HEK293 (cell line): ENCODE measurements at regions not wholly inside any gene's neighbourhood (a gene's known extent, or its start where the extent isn't known, plus 50 kb on each side); places are given as distances from the start of the nearest gene placed in this dataset.

Source experiments
- CTCF ChIP-seq: fragments of 450-650 bp; formaldehyde crosslinking; IDR thresholded peaks from 2 replicates; pipeline ENCODE4 v1.5.1; 2016; ENCODE audit warnings: missing biosample characterization, missing genetic modification characterization
- ZBTB1 ChIP-seq: fragments of 450-650 bp; formaldehyde crosslinking; IDR thresholded peaks from 2 replicates; pipeline ENCODE4 v1.5.1; 2016; ENCODE audit warnings: missing biosample characterization, missing genetic modification characterization
- ZNF23 ChIP-seq: fragments of 450-650 bp; formaldehyde crosslinking; IDR thresholded peaks from 2 replicates; pipeline ENCODE4 v1.5.1; 2016; ENCODE audit warnings: missing biosample characterization, missing genetic modification characterization, borderline replicate concordance

GRCh38 chr9:126276056-126276728, 50.4 kb upstream of the MVB12B start:
- TF ChIP-seq CTCF (tag by site-specific recombination) (no peak), ZBTB1 (no peak), ZNF23 (tag by site-specific recombination) (no peak)
